GM12864 (cell line): ENCODE measurements at regions not wholly inside any gene's neighbourhood (a gene's known extent, or its start where the extent isn't known, plus 50 kb on each side); places are given as distances from the start of the nearest gene placed in this dataset.

Experiments used
- DNase-seq: peaks from one replicate; pipeline ENCODE4 v3.0.0-alpha.2; 2011; ENCODE audit warnings: low read depth
- H3K4me3 ChIP-seq: 2 replicates; pipeline ENCODE4 v1.5.1; 2011; ENCODE audit warnings: mild to moderate bottlenecking, low read depth, low read length, control low read depth
- CTCF ChIP-seq: IDR thresholded peaks from 2 replicates; pipeline ENCODE4 v1.5.1; 2011; ENCODE audit warnings: low read depth, mild to moderate bottlenecking, moderate library complexity, low read length, control low read depth, inconsistent platforms; ENCODE audit errors: missing control alignments

GRCh38 chr5:58358501-58359178, 101.2 kb downstream of the PLK2 start:
- no peak overlapping the region for H3K4me3 ChIP-seq
- TF ChIP-seq CTCF, result no peak

GRCh38 chr5:58357799-58358500, 101.9 kb downstream of the PLK2 start:
- no peak overlapping the region for H3K4me3 ChIP-seq
- no peak for DNase-seq
- TF ChIP-seq CTCF, result no peak

More at GRCh38 chr5:58358501-58359178, 101.2 kb downstream of the PLK2 start:
- no peak for DNase-seq

GRCh38 chr5:58357121-58357520, 102.8 kb downstream of the PLK2 start:
- H3K4me3 ChIP-seq, result no peak overlapping the region
- DNase-seq, result no peak
- TF ChIP-seq CTCF, result no peak

GRCh38 chr5:58356662-58357061, 103.2 kb downstream of the PLK2 start:
- DNase-seq, result no peak
- TF ChIP-seq CTCF, result no peak
- H3K4me3 ChIP-seq, result no peak overlapping the region

- DNase-seq, result no peak
- no peak for TF ChIP-seq CTCF
- no peak overlapping the region for H3K4me3 ChIP-seq
These were observed 105.1 kb downstream of the PLK2 start for GRCh38 chr5:58354827-58355226.

GRCh38 chr5:58353992-58354391, 105.9 kb downstream of the PLK2 start:
- no peak for TF ChIP-seq CTCF
- H3K4me3 ChIP-seq, result no peak overlapping the region
- DNase-seq, result no peak
